GF-D8 (cell line): ENCODE measurements at regions not wholly inside any gene's neighbourhood (a gene's known extent, or its start where the extent isn't known, plus 50 kb on each side); places are given as distances from the start of the nearest gene placed in this dataset.
A peak's percentile ranks its signal among the peaks of the same experiment; 100 is the strongest.
"Not testable (repeated sequence)": the region's sequence is repeated elsewhere in the genome, so short reads cannot be mapped to it uniquely, and the experiment has no call there.

Experiments
- DNase-seq: peaks from one replicate; lab custom pipeline; 2025; lab: John Stamatoyannopoulos, UW

DNA sequence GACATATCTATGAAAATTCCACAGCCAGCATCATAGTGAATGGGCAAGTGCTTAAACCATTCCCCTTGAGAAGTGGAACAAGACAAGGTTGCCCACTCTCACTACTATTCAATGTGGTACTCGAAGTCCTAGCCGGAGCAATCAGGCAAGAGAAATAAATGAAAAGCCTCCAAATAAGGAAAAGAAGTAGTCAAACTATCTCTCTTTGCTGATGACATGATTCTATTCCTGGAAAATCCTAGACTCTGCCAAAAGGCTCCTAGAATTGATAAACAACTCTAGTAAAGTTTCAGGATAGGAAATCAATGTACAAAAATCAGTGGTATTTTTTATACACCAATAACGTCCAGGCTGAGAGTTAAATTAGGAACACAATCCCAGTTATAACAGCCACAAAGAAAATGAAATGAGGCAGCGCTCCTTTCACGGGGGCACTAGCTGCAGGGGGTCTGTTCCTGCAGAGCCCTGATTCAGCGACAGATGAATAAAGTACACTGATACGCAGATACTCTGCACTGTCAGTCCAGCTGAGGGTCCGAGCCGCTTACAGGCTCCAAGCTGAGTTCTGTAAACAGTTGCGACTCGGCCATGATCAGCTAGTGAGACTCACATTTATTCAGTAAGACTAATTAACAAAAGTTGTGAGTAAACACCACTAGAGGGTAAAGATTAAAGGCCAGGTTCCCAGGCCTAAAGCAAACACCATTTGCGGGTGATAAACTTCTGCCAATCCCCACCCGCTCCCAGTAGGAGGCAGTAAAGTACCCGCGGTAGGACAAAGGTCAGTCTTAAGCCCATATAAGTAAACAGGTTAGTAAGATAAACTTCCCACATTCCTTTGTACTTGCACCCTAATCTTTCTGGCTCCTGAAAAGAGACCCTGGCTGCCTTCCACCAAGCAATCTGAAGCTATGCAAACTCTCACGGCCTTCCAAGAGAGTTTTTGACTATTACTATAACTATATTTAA, 290.6 kb upstream of the GRID2 start:
- DNase-seq = no peak

DNA sequence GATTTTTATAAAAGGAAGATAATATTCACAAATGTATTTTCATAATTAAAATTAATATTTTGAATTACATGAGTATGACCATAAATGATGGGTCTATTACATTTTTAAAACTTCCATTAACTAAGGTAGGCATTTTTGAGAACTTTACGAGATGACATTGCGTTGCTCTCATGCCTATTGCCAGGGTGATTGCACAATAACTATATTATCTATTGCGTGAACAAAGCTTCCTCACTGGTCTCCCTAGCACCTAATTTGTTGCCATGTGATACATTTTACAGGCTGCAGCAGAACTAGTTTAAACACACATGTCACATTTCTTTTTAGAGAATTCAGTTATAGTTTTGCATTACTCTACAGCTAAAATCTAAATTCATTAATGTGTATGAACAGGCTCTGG, 289.7 kb upstream of the GRID2 start:
- no peak for DNase-seq

DNA sequence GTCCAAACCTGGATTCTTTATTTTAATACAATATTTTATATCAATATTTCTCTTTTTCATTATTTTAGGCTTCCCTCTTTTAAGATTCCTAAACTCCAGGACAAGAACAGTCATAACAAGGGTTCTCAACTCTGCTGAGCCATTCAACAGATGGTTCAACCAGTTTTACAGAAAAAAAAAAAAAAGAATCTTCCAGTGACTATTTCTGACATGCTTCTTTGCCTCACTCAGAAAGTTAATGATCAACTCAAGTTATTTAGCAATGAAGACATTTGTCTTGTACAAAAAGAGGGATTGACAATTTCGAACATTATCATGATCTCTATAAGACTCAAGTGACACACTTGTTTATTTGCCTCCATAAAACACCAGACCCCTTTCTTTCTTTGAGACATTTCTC, 282.6 kb upstream of the GRID2 start:
- no peak for DNase-seq

DNA sequence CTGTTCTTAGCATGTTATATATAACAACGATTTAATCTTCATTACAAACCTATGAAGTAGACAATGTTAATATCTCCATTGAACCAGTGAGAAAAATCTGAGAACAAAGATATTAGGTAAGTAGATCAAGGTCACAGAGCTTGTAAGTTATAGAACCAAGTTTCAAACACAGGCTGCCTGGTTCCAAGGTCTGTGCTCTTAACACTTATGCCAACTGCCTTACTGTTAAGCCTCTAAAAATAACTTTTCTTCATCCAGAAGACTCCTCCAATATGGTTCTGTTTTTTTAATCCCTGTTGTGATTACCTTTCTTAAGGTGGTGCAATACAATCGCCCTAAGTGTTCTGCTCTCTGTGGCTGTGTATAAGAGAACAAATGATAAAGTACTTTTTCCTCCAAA, 282.0 kb upstream of the GRID2 start:
- DNase-seq = no peak

DNA sequence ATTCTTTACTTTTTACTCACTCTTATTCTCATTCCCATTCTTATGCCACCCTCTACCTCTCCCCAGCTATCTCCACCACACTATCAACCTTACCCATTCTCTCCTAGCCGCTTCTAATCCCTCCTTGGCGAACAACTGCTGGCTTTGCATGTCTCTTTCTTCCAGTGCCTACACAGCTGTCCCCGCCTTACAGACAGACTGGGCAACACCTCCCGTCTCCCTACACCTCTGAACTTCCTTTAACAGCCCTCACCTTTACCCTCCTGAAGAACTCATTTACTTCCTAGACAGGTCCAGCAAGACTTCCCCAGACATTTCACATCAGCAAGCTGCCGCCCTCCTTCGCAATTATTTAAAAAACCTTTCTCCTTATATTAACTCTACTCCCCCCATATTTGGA, 274.9 kb upstream of the GRID2 start:
- not testable (repeated sequence) for DNase-seq

DNA sequence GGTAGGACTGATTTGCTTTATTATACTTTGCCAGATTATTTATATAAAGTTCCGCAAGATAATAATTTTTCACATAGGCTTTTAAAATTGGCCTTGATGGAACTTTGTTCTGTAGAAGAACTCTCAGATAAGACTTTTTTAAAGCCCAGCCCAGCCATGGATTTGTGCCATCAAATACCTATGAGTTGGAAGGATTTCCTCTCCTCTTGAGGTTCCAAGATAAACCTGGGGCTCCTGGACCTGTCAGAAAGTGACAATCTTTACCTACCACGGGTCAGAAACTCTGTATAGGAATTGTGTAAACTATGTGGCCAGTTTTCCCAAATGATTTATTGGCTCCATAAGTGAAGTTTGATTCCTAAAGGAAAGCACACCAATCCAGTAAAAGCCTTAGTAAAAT, 271.9 kb upstream of the GRID2 start:
- DNase-seq = no peak

DNA sequence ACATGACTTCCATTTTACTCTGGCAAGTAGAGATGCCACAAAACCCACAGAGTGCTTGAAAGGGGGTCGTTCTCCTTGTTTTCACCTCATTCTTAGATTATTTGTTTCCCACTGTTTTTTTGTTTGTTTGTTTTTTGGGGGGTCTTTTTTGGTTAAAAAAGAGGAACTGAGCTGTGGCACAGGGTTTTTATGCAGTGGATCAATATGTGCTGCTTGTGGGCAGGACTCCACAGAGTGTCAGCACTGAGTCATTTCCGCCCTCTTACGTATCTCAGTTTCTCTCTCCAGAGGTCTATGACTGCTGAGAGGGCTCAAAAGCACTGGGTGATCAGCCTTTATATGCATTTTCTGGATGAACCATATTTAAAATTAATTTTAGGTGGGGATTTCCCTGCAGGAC, 268.1 kb upstream of the GRID2 start:
- DNase-seq = no peak

DNA sequence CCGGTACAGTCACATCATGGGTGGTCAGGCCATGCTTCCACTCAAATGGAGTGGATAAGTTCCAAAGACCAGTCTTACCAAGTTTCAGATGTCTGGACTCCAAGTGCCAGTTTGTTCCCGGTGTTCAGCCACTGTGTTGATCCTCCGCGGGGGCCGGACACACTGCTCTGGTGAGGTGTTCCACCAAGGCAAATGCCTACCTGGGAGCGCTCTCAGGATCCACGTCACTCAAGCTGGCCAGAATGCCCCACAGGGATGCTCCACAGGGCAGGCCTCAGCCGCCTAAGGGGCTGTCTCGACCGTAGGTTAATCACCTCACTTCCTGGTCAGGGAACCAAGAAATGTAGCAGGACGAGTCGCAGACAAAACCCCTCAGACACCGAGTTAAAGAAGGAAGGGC, 258.0 kb upstream of the GRID2 start:
- no peak for DNase-seq

DNA sequence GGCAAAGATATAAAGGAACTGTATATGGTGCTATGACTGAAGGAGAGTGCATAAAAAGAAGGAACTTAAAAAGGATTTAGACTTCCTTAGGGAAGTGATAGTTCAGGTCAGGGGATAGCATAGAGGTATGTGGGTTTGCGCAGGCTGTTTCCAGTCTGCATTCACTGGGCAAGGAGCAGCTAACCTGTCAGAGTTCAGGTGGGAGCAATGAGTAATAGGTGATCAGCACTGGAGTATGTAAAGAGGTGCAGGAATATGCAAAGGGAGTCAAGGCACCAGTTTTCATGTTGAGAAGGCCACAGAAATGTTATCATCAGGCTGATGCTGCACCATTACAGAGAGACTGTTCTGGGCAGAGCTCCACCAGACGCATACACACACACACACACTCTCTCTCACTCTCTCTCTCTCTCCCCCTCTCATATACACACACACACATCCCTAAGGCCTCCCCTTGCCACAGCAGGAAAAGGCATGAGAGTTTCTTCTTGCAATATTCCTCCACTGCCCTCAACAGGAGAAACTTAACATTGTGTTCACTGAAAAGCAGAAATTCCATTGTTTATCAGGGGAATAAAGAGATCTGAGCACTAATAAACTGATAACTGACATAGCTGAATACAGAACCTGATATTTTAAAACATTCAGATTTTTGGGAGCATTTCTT, 256.4 kb upstream of the GRID2 start:
- no peak for DNase-seq

DNA sequence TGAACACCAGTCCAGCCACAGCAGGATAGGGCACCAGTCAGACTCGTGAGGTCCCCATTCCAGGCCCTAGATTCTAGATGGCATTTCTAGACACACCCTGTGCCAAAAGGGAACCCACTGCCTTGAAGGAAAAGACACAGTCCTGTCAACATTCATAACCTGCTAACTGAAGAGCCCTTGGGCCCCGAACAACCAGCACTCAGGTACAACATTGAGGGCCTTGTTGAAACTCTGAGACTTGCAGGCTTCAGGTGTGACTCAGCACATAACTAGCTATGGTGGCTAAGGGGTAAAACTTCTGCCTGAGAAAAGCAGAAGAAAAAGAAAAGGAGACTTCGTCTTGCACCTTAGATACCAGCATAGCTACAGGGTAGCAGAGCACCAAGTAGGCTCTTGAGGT, 252.9 kb upstream of the GRID2 start:
- DNase-seq = no peak

DNA sequence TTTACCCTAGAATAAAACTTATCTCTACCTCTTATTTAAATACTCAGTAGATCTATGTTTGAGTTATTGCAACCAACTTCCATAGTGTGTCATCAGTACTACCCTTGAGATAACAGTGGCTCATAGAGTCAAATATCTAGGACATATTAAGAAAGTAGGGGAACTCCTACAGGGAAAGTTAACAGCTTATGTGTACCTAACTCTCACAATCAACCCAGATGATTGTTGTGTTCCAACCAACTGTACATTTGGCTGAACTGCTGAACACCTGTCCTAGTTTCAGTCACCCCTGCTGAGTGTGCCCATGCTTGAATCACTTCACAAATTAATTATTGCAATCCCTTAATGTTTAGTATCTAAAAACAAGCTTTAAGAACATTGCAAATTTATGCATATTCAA, 244.2 kb upstream of the GRID2 start:
- DNase-seq = no peak

DNA sequence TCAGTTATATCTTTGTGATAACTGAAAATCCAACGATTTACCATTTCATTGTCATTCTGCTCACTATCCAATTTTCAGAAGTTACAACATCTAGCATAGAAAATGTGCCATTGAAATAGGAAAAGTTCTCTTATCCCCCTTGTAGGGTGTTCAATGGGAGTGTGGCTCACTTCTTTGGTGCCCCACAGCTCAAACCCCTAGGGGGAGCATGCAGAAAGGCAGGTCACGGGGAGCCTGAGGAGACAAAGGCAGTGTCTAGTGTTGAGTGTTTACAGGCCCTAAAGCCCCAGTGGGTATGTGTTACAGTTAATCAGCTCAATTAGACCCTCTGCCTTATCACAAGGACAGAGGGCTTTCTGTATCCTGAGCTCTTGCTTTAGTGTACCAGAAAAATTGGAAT, 243.4 kb upstream of the GRID2 start:
- DNase-seq = no peak

DNA sequence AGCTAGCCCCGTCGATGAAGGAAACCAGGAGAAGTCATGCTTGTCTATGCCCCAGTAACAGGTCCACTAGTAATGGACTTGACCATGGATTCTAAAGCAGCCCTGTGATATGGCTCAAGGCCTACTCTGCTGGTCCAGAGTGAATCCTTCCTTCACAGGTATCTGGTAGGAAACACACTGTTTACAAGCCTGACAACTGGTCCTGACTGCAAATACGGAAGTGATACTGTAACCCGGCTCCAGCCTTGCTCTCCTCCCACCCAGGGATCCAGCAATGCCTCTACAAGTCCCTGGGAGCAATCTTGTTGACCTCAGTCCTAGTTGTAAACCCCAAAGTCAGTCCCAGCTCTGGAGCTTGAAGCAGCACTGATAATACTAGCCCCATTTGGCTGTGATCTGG, 239.2 kb upstream of the GRID2 start:
- no peak for DNase-seq

DNA sequence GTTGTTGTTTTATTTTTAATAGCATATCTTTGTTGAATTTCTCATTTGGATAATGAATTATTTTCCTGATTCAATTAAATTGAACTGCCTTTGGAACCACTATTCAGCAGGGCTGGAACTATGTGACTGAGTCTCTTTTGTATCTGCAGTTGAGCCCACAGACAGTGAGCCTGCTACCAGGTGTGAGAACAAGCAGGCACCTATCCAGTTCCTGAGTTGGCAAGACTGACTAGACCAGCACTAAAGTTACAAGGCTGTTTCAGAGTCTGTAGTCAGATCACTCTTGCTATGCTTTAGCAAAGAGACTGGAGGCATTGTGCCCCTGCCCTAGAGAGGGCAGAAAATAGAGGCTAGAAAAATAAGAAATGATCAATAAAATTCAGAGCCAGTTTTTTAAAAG, 237.3 kb upstream of the GRID2 start:
- no peak for DNase-seq

DNA sequence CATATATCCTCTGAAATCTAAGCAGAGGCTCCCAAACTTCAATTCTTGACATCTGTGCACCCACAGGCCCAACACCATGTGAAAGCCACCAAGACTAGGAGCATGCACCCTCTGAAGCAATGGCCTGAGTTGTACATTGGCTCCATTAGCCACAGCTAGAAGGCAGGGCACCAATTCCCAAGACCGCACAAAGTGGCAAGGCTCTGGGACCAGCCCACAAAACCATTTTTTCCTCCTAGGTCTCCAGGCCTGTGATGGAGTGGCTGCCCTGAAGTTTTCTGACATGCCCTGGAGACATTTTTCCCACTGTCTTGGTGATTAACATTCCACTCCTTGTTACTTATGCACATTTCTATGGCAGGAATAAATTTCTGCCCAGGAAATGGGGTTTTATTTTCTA, 232.2 kb upstream of the GRID2 start:
- DNase-seq = no peak

DNA sequence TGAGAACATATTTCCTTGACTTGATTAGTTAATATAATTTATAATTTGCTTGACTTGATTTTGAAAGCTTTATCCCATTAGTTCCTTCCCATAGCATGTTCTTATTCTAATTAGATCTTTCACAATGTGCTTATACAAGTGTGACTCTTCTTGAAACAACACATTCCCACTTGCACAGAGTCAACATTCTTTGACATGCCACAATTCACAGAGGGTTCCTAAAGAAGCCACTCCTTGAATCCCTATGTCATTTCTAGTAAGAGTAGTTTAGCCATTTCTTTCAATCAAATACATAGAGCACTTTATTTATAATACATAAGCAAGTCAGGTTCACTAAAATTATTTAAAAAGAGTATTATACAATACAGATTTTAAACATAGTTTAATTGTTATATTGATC, 228.9 kb upstream of the GRID2 start:
- no peak for DNase-seq

DNA sequence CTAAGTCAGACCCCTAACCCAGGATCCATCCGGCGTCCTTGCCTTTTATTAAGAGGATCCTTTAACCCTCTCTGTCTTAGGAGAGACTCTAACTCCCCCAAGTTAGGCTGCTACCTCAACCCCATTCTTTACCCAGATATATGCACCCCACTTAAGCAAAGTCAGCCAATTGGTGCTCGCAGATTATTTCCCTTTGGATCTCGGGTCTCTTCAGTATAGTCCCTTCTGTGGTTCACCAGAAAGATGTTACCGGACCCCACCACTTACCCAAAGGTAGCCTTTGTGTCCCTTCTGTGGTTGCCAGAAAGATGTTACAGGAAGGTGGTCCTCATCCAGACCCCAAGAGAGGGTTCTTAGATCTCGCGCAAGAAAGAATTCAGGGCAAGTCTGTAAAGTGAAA, 212.9 kb upstream of the GRID2 start:
- DNase-seq = no peak

DNA sequence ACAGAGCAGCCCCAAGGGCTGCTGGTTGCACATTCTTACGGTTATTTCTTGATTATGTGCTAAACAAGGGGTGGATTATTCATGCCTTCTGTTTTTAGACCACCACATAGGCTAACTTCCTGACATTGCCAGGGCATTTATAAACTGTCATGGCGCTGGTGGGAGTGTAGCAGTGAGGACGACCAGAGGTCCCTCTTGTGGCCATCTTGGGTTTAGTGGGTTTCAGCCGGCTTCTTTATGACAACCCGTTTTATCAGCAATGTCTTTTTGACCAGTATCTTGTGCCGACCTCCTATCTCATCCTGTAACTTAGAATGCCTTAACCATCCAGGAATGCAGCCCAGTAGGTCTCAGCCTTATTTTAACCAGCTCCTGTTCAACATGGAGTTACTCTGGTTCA, 212.4 kb upstream of the GRID2 start:
- DNase-seq = no peak

DNA sequence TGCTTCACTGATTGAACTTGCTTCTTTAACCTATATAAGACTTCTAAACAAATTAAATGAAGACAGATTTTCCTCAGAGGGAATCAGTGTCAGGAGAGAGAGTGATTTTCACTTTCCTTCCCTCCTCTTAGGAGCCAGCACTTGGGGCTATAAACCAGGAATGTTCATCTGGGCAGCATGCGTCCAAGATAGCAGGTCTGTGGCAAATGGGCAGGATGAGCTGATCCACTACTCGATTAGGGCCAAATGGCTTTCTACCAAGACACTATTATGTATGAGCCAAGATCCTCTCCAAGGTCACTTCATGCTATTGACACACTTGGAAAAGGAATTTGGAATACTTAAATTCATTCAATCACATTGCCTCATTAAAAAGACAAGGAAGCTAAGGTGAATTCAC, 203.9 kb upstream of the GRID2 start:
- DNase-seq = no peak

DNA sequence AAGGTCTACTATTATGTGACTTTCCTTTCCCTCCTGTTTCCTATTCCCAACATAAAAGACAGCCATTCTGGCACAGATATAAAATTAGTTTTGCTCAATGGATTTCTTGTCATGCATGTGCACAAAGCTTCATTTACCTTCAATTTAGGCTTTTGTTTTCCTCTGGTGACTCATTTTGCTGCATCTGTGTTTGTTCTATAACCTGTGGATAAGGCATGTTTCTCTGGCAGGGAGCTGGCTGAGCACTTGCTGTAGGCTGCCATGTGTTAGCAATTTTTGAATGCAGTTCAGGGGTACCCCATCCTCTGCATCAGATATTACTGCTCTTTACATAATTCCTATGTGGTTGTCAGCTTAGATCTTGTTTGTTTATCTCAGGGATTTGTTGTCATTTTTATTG, 202.8 kb upstream of the GRID2 start:
- no peak for DNase-seq

DNA sequence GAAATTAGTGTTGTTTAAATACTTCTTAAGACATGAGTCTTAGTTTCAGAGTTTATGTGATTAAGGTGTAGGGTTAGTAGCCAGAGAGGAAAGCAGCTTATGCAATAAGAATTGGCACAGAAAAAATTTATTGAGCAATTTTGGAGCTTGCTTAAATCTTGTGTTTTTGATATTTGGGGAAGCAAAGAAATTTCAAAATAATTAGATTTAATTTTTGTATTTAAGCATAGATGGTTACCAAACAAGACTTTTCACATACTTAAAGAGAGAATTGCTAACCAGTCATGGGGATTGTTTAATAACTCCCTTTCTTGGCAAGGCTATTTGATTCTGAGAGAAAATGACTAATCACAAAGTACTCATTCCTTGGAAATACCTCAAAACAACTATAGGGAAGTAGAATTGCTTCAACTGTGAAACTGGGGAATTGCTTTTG, 202.0 kb upstream of the GRID2 start:
- DNase-seq = no peak

DNA sequence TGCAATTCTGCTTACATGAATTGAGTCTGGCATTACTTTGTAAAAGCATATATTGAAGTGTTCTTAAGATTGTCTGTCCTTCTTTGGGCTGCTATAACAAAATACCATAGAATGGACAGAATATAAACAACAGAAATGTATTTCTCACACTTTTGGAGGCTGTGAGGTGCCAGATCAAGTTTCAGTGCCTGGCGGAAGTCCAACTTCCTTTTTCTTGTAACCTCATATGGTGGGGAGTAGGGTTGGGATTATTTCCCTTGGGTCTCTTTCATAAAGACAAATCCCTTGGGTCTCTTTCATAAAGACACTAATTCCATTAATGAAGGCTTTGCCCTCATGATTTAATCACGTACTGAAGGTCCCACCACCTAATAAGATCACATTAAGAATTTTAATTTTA, 199.3 kb upstream of the GRID2 start:
- DNase-seq = peak; percentile 35

DNA sequence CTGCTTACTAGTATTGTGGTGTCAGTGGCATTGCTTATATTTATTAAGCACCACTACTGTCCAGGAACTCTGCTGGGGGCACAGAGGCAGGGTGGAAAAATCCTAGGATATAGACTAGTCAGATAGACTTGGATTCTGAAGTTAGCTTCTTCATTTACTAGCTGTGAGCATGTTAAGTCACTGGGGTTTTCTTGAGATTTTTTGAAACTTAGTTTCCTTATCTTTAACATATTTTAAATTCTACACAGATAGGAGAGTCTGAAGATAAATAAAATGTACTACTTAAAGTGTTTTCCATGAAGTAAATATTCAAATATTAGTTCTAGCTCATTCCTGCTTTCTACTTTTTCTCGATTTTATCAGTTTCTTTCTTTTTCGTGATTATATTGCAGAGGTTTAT, 196.9 kb upstream of the GRID2 start:
- DNase-seq = no peak

DNA sequence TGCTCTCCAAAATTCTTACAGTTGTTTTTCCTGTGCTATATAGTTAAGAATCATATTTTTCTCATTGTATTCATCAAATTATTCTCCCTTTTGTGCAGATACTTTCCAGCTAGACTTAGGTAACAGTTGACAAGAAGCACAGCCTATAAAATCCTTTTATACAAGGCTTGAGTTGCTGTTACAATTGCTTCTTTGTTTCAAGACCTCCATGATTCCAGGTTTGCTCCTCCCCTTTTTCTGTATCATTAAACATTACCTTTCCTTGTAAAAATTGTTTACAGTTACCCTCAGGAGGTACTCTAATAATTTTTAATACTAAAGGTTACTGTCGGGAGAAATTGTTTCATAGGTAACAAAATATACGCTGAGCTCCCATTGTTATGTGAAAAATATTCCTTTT, 192.3 kb upstream of the GRID2 start:
- no peak for DNase-seq
